ENCODE measurements at regions not wholly inside any gene's neighbourhood (a gene's known extent, or its start where the extent isn't known, plus 50 kb on each side); places are given as distances from the start of the nearest gene placed in this dataset.

DNA sequence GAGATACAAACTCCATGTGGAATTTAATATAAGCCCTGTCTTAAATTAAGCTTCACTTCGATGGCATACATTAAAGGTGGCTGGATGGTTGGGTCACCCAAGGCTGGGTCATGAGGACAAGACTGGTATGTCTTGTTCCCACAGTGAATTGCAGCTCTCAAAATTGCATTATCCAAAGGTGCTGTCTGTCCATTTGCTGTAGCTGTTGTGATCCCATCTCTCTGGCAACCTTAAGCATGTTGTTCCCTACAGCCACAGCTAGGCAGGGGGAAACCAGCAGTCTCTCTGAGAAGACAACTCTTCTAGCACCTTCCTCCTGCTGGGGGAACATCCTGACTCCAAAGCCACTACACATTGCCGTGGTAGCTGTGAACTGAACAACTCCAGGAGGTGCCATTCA, 187.0 kb downstream of the NUAK1 start:
- TF ChIP-seq ELF4 (IDR thresholded peaks at IDR 0.05) (no peak), TARDBP (IDR thresholded peaks at IDR 0.05) (no peak), SUZ12 (IDR thresholded peaks at IDR 0.05) (no peak), PKNOX1 (IDR thresholded peaks at IDR 0.05) (no peak), HDGF (IDR thresholded peaks at IDR 0.05; ENCODE audit: borderline replicate concordance) (no peak), SP1 (IDR thresholded peaks at IDR 0.05) (no peak), ARNT (IDR thresholded peaks at IDR 0.05) (no peak), BHLHE40 (IDR thresholded peaks at IDR 0.05; ENCODE audit: borderline replicate concordance) (no peak), FOXK2 (IDR thresholded peaks at IDR 0.05) (no peak), L3MBTL2 (conservative IDR thresholded peaks at IDR 0.05) (no peak), FOXA1 (IDR thresholded peaks at IDR 0.05) (no peak), CTBP1 (IDR thresholded peaks at IDR 0.05; ENCODE audit: borderline replicate concordance) (no peak), LEF1 (IDR thresholded peaks at IDR 0.05; ENCODE audit: borderline replicate concordance) (no peak)
- ChIA-PET POLR2A (no interaction called here), CTCF (no interaction called here)
- no peak for DNase-seq (ENCODE audit: extremely low spot score)

DNA sequence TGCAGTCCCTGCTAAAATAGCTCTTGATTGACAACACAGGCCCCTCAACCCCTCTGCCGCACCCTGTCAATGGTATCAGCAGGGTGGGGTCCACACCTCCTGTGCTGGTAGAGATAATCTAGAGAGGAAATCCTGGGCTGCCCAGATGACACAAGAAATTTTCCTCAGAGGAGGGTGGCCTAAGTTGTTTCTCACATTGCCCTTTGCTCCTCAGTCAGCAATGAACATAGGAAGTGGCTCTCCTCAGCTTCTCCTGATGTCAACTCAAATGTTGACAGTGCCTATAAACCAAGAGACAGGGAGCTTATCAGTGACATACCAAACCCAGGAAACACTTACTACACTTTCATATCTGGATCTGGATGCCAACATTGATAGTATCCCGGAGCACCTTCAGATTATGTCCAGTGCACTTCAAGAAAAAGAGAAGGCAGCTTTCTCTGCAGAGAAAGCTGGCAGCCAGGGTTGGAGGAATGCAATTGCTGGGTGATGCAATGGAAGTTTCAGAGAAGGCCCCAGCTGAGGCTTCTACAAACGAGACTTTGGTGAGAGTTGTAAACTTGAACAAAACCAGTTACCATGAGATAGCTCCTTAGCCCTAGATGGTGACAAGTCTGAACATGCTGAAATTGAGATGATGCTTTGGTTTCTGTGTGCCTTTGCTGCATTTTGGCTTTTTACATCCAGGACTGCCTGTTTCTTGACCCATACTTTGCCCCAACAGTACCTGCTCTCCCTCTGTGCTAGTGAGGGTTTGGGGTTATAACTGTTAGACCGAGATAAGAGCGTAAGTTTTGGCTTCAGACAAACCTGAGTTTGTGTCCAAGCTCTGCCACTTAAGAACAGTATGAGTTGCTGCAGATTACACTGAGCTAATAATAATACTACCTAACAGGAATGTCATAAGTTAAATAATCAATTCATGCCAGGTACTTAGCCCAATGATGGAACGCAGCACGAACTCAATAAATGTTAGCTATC, 183.5 kb downstream of the NUAK1 start:
- DNase-seq (ENCODE audit: extremely low spot score) = no peak
- ChIA-PET POLR2A (no interaction called here), CTCF (interaction anchor here (0.5 kb wide), 2 partner anchors 9 to 677 kb away, joined by 3 to 4 read pairs; no protein-coding TSS in a partner anchor)
- no peak for TF ChIP-seq LEF1 (IDR thresholded peaks at IDR 0.05; ENCODE audit: borderline replicate concordance)
- TF ChIP-seq ELF4 (IDR thresholded peaks at IDR 0.05) = no peak
- no peak for TF ChIP-seq FOXM1 (IDR thresholded peaks at IDR 0.05; ENCODE audit: borderline replicate concordance)
- no peak for TF ChIP-seq BHLHE40 (IDR thresholded peaks at IDR 0.05; ENCODE audit: borderline replicate concordance)
- no peak for TF ChIP-seq PKNOX1 (IDR thresholded peaks at IDR 0.05)
- no peak for TF ChIP-seq SP1 (IDR thresholded peaks at IDR 0.05)

DNA sequence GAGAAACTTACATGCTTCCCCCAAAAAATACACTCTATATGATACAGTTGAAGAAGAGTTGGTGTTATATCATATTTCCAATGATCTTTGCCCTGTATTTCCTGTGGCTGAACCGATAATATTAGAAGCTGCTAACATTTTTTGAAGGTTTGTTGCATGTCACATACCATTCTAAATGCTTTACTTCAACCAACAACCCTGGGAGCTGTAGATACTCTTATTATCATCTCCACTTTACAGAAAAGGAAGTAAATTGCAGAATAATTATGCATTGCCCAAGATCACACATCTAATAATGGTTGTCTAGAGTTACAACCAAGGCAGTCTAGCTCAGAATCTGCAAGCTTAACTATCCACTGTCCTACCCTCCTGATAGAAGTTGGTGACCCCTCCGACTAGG, 182.8 kb downstream of the NUAK1 start:
- CTCF ChIA-PET = interaction anchor here (0.5 kb wide), 1 partner anchor 676 kb away, joined by 3 read pairs; no protein-coding TSS in a partner anchor
- TF ChIP-seq LEF1 (IDR thresholded peaks at IDR 0.05; ENCODE audit: borderline replicate concordance) (no peak), SUZ12 (IDR thresholded peaks at IDR 0.05) (no peak), SP1 (IDR thresholded peaks at IDR 0.05) (no peak)
- DNase-seq (ENCODE audit: extremely low spot score) = no peak
- POLR2A ChIA-PET = no interaction called here

DNA sequence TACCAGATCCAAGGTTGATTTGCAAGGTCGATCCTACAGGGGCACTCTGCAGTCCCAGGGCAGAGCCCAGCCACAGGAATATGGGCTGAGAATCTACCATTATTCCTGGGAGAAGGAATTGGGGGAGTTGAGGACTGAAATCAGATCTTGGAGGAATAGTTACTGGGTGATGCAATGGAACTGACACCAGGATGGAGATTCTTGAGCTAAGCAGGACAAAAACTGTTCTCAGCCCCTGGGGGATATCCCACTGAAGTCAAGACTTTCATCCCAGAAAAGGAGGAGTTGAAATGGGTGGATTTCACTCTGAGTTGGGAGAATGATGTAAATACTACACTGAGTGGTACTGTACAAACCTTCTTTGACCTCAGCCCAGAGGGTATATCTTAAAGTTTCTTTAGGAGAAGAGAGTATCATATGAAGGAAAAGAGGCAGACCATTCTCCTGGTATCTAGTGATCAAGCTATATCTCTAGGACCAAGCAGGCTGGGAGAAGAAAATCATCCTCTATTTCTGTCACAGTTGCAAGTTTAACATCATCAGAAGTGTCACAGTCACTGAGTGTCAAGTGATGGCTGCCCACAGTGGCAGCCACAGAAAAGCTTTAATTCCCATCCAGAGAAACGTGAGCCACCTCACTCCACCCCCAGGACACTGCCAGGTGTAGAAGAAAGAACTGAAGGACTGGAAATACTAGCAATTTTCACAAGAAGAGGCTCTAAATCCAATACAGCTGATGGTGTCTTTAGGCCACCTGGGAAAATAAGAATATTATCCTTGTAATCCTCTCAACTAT, 181.9 kb downstream of the NUAK1 start:
- ChIA-PET POLR2A (no interaction called here), CTCF (no interaction called here)
- TF ChIP-seq CTBP1 (IDR thresholded peaks at IDR 0.05; ENCODE audit: borderline replicate concordance) (no peak), FOXK2 (IDR thresholded peaks at IDR 0.05) (no peak)
- DNase-seq (ENCODE audit: extremely low spot score) = no peak

GRCh38 chr12:105960319-105961083, 178.3 kb downstream of the NUAK1 start:
- TF ChIP-seq CTBP1 (IDR thresholded peaks at IDR 0.05; ENCODE audit: borderline replicate concordance) (no peak), FOXA1 (IDR thresholded peaks at IDR 0.05) (no peak), PKNOX1 (IDR thresholded peaks at IDR 0.05) (no peak), NFRKB (IDR thresholded peaks at IDR 0.05) (no peak), HDGF (IDR thresholded peaks at IDR 0.05; ENCODE audit: borderline replicate concordance) (no peak), L3MBTL2 (conservative IDR thresholded peaks at IDR 0.05) (no peak), BHLHE40 (IDR thresholded peaks at IDR 0.05; ENCODE audit: borderline replicate concordance) (no peak), ELF4 (IDR thresholded peaks at IDR 0.05) (no peak), LEF1 (IDR thresholded peaks at IDR 0.05; ENCODE audit: borderline replicate concordance) (no peak), SUZ12 (IDR thresholded peaks at IDR 0.05) (no peak), FOXM1 (IDR thresholded peaks at IDR 0.05; ENCODE audit: borderline replicate concordance) (no peak), SP1 (IDR thresholded peaks at IDR 0.05) (no peak), ZNF384 (IDR thresholded peaks at IDR 0.05) (no peak), ARNT (IDR thresholded peaks at IDR 0.05) (no peak), TARDBP (IDR thresholded peaks at IDR 0.05) (no peak), FOXK2 (IDR thresholded peaks at IDR 0.05) (no peak)
- POLR2A ChIA-PET = no interaction called here
- no peak for DNase-seq (ENCODE audit: extremely low spot score)
- CTCF ChIA-PET = no interaction called here
